Fibroblast of lung (primary cell): ENCODE measurements at regions not wholly inside any gene's neighbourhood (a gene's known extent, or its start where the extent isn't known, plus 50 kb on each side); places are given as distances from the start of the nearest gene placed in this dataset.

Experiments
- DNase-seq, 2 donors: peaks; one replicate each; pipeline versions ENCODE4 v3.0.0 to v3.0.0-alpha.2; 2010; ENCODE audit warnings: low read depth in 2 of 2
- H2AFZ ChIP-seq: 2 replicates; pipeline ENCODE4 v1.5.1; 2012; ENCODE audit warnings: low read length, control low read depth, inconsistent platforms
- H3K27ac ChIP-seq: 2 replicates; pipeline ENCODE4 v1.5.1; 2011; ENCODE audit warnings: low read length, control low read depth; ENCODE audit not compliant: insufficient read depth
- H3K27me3 ChIP-seq: 2 replicates; pipeline ENCODE4 v1.5.1; 2011; ENCODE audit warnings: mild to moderate bottlenecking, low read length; ENCODE audit not compliant: control insufficient read depth, insufficient read depth
- H3K36me3 ChIP-seq: 2 replicates; pipeline ENCODE4 v1.5.1; 2011; ENCODE audit warnings: low read length; ENCODE audit not compliant: control insufficient read depth, insufficient read depth
- H3K4me1 ChIP-seq: 2 replicates; pipeline ENCODE4 v1.5.1; 2011; ENCODE audit warnings: low read length; ENCODE audit not compliant: control insufficient read depth, insufficient read depth; ENCODE audit errors: extremely low read depth
- H3K4me2 ChIP-seq: 2 replicates; pipeline ENCODE4 v1.5.1; 2011; ENCODE audit warnings: low read length, control low read depth; ENCODE audit not compliant: insufficient read depth; ENCODE audit errors: extremely low read depth
- H3K4me3 ChIP-seq, 4 experiments: fragments of 200-600 bp in 1 of 4; sonication (generic) in 1 of 4; replicated peaks in 1 of 4; 2 replicates each; pipeline ENCODE4 v1.5.1; 2011 to 2016; ENCODE audit warnings: low read length in 4 of 4, low read depth in 3 of 4, mild to moderate bottlenecking in 3 of 4, control low read depth in 2 of 4, inconsistent platforms in 1 of 4, mixed read lengths in 1 of 4; ENCODE audit not compliant: insufficient read depth in 1 of 4; ENCODE audit errors: control extremely low read depth in 1 of 4
- H3K79me2 ChIP-seq: 2 replicates; pipeline ENCODE4 v1.5.1; 2012; ENCODE audit warnings: mild to moderate bottlenecking, low read length, inconsistent platforms; ENCODE audit not compliant: control insufficient read depth, insufficient read depth
- H3K9ac ChIP-seq: 2 replicates; pipeline ENCODE4 v1.5.1; 2011; ENCODE audit warnings: mild to moderate bottlenecking, low read length, control low read depth; ENCODE audit not compliant: insufficient read depth
- H3K9me3 ChIP-seq: 2 replicates; pipeline ENCODE4 v1.5.1; 2012; ENCODE audit warnings: low read depth, low read length; ENCODE audit not compliant: control insufficient read depth, insufficient read depth
- H4K20me1 ChIP-seq: 2 replicates; pipeline ENCODE4 v1.5.1; 2011; ENCODE audit warnings: low read length; ENCODE audit not compliant: control insufficient read depth, insufficient read depth; ENCODE audit errors: extremely low read depth
- EZH2 ChIP-seq: IDR thresholded peaks from 2 replicates; pipeline ENCODE4 v1.5.1; 2012; ENCODE audit warnings: low read length, control low read depth, mild to moderate bottlenecking; ENCODE audit errors: missing control alignments
- TF ChIP-seq, protein P1 (sequence below), 2 donors: IDR thresholded peaks in 1 of 2; conservative IDR thresholded peaks in 1 of 2; 1 replicate in 1 of 2; 2 replicates in 1 of 2; pipeline ENCODE4 v1.5.1; 2011 to 2012; ENCODE audit warnings: low read length in 2 of 2, control low read depth in 1 of 2, inconsistent platforms in 1 of 2, low read depth in 1 of 2, mild to moderate bottlenecking in 1 of 2

DNA sequence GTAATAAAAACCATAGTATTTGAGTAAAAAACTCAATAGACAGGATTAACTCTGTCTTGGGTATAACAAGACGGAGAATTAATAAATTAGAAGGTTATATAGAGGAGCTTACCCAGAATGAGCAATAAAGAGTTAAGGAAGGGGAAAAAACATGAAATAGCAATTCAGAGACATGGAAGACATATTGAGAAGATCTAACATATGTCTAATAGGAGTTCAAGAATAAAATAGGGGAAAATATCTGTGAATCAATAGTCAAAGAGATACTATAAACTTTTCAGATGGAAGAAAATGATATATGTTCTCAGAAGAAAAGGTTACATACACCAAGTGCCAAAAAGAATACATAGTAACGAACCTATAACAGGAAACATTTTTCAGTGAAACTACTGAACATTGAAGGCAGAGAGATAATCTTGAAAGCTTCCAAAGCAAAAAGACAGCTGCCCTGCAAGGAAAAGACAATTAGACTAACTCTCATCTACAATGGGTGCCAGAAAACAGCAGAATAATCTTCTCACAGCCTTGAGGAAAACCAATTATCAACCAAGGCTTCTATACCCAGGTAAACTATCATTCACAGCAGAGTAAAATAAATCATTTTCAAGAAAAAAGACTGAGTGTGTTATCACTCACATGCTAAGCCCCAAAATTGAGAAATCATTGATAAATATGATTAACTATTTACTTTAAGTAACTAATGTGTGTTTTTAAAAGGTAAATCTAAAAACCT lies 106.0 kb downstream of the ENC1 start:
- H3K4me1 ChIP-seq = no peaks in the 10 kb centered on the region
- no peak overlapping the region for H3K27ac ChIP-seq
- H4K20me1 ChIP-seq = no peaks in the 10 kb centered on the region
- H3K9me3 ChIP-seq = no peaks in the 10 kb centered on the region
- H3K36me3 ChIP-seq = no peaks in the 10 kb centered on the region
- no peak overlapping the region for H3K9ac ChIP-seq
- H3K79me2 ChIP-seq = no peaks in the 10 kb centered on the region
- H3K4me2 ChIP-seq = no peak overlapping the region
- no peaks in the 10 kb centered on the region for H3K27me3 ChIP-seq
- no peak for DNase-seq
- no peak overlapping the region for H2AFZ ChIP-seq
- H3K4me3 ChIP-seq = no peak overlapping the region
- TF ChIP-seq, protein P1, sequence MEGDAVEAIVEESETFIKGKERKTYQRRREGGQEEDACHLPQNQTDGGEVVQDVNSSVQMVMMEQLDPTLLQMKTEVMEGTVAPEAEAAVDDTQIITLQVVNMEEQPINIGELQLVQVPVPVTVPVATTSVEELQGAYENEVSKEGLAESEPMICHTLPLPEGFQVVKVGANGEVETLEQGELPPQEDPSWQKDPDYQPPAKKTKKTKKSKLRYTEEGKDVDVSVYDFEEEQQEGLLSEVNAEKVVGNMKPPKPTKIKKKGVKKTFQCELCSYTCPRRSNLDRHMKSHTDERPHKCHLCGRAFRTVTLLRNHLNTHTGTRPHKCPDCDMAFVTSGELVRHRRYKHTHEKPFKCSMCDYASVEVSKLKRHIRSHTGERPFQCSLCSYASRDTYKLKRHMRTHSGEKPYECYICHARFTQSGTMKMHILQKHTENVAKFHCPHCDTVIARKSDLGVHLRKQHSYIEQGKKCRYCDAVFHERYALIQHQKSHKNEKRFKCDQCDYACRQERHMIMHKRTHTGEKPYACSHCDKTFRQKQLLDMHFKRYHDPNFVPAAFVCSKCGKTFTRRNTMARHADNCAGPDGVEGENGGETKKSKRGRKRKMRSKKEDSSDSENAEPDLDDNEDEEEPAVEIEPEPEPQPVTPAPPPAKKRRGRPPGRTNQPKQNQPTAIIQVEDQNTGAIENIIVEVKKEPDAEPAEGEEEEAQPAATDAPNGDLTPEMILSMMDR (conservative IDR thresholded peaks at IDR 0.05 in 1 of 2, IDR thresholded peaks at IDR 0.05 in 1 of 2; ENCODE audit: low read depth in 1 of 2, low read length in 2 of 2) = no peak
- no peak for TF ChIP-seq EZH2

DNA sequence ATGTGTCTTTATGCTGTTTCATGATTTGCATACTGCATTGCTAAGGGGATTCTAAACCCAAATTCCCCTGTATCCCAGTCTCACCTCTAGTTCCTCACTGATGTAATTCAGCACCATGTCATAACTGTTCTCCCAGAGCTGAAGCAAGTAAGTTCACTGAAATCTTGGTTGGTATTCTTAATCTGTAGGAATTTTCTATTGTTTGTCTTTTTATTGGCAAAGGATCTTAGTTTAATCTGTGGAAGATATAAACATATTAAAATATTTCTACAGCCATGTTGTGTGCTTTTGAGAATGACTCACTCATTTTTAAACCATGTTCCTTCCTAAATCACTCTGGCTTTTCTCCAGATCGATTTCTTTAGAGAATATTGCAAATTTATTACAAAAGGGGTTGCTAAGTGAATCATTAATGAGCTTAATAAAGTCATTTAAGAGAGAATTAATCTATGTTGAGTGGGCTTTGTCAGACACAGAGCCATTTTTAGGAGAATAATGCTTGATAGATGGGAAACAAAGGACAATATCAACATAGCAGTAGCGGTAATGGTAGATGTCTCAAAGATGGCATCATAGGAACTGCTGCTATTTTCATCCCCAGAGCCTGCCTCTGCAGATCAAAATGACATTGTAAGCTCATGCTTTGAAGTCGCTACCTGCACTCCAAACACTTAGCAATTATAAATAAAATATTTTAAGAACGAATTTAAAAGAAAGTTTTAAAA lies 110.0 kb downstream of the ENC1 start:
- Histone ChIP-seq H3K4me1 (no peaks in the 10 kb centered on the region), H3K9me3 (no peaks in the 10 kb centered on the region), H3K79me2 (no peaks in the 10 kb centered on the region), H3K4me3 (no peak overlapping the region), H3K36me3 (no peaks in the 10 kb centered on the region), H3K27me3 (no peaks in the 10 kb centered on the region), H3K4me2 (no peak overlapping the region), H3K9ac (no peak overlapping the region), H2AFZ (no peak overlapping the region), H3K27ac (no peak overlapping the region), H4K20me1 (no peaks in the 10 kb centered on the region)
- no peak for TF ChIP-seq EZH2
- TF ChIP-seq, protein P1 (conservative IDR thresholded peaks at IDR 0.05 in 1 of 2, IDR thresholded peaks at IDR 0.05 in 1 of 2; ENCODE audit: low read depth in 1 of 2, low read length in 2 of 2) = no peak
- peak; percentile 39 to 62 for DNase-seq

DNA sequence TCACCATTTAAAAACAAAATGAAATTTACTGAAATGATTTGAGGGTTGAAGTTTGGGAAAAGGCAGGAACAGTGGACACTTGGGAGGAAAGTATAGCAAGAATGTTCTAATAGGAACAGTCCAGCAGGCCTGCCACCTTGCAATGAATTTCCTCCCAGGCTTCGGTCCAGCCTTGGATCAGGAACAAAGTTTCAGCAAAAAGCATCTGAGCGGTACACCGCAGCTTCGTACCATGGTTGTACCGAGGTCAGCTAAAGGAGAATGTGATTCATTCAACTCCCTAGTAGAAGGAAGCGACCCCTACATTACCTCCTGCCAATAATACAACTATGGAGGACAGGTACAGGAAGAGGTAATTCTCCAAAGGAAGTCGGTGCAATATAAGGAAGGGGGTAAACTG lies 111.4 kb downstream of the ENC1 start:
- TF ChIP-seq, protein P1 (conservative IDR thresholded peaks at IDR 0.05 in 1 of 2, IDR thresholded peaks at IDR 0.05 in 1 of 2; ENCODE audit: low read depth in 1 of 2, low read length in 2 of 2) = no peak
- TF ChIP-seq EZH2 = no peak
- Histone ChIP-seq H3K4me1 (no peaks in the 10 kb centered on the region), H3K9ac (no peak overlapping the region), H3K4me2 (no peak overlapping the region), H3K36me3 (no peaks in the 10 kb centered on the region), H3K27ac (no peak overlapping the region), H3K79me2 (no peaks in the 10 kb centered on the region), H2AFZ (no peak overlapping the region), H3K9me3 (no peaks in the 10 kb centered on the region), H3K27me3 (no peaks in the 10 kb centered on the region), H4K20me1 (no peaks in the 10 kb centered on the region), H3K4me3 (no peak overlapping the region)
- DNase-seq = peak in 1 of 2 donors; percentile 88
